HEK293 (cell line): ENCODE measurements at regions not wholly inside any gene's neighbourhood (a gene's known extent, or its start where the extent isn't known, plus 50 kb on each side); places are given as distances from the start of the nearest gene placed in this dataset.

Source experiments
- CTCF ChIA-PET: fragments of 350-600 bp; formaldehyde crosslinking; extraction: SDS; loops from one replicate; lab custom pipeline; 2021; ENCODE audit warnings: antibody characterized with exemption; lab: Yijun Ruan, JAX
- POLR2A ChIA-PET: fragments of 300-600 bp; formaldehyde crosslinking; extraction: SDS; loops from one replicate; lab custom pipeline; 2020; ENCODE audit warnings: antibody characterized with exemption, inconsistent platforms; lab: Yijun Ruan, JAX
- H3K27ac ChIP-seq: fragments of 200-500 bp; sonication (Bioruptor generic); 2 replicates; pipeline ENCODE4 v1.5.1; 2014; ENCODE audit warnings: low read depth, low read length, control low read depth, inconsistent platforms; ENCODE audit errors: extremely low read depth
- H3K36me3 ChIP-seq, 2 experiments: fragments of 200-500 bp in 1 of 2; sonication (Bioruptor generic) in 1 of 2; 1 replicate in 1 of 2; 2 replicates in 1 of 2; pipeline ENCODE4 v1.5.1; 2014 to 2017; ENCODE audit warnings: inconsistent platforms in 2 of 2, low read length in 2 of 2; ENCODE audit not compliant: control insufficient read depth in 2 of 2, insufficient read depth in 1 of 2
- H3K4me1 ChIP-seq: fragments of 200-500 bp; sonication (Bioruptor generic); 2 replicates; pipeline ENCODE4 v1.5.1; 2014; ENCODE audit warnings: mild to moderate bottlenecking, low read length, inconsistent platforms; ENCODE audit not compliant: control insufficient read depth, insufficient read depth
- H3K4me3 ChIP-seq: 2 replicates; pipeline ENCODE4 v1.5.1; 2011; ENCODE audit warnings: low read depth, mild to moderate bottlenecking, control low read depth, low read length, moderate library complexity
- H3K9me3 ChIP-seq: fragments of 200-500 bp; sonication (Bioruptor generic); 2 replicates; pipeline ENCODE4 v1.5.1; 2014; ENCODE audit warnings: low read depth, low read length, inconsistent platforms; ENCODE audit not compliant: control insufficient read depth, insufficient read depth
- BCL11B ChIP-seq: fragments of 450-650 bp; formaldehyde crosslinking; IDR thresholded peaks from 2 replicates; pipeline ENCODE4 v1.5.1; 2016; ENCODE audit warnings: low read depth, missing biosample characterization, missing genetic modification characterization
- GLI4 ChIP-seq: fragments of 450-650 bp; formaldehyde crosslinking; IDR thresholded peaks from 2 replicates; pipeline ENCODE4 v1.5.1; 2016; ENCODE audit warnings: missing biosample characterization, missing genetic modification characterization
- GLIS1 ChIP-seq: fragments of 450-650 bp; formaldehyde crosslinking; IDR thresholded peaks from 2 replicates; pipeline ENCODE4 v1.5.1; 2016; ENCODE audit warnings: missing biosample characterization, missing genetic modification characterization
- HOXC10 ChIP-seq: sonication (generic); formaldehyde crosslinking; IDR thresholded peaks from 2 replicates; pipeline ENCODE4 v1.8.1; 2023; ENCODE audit warnings: mild to moderate bottlenecking, missing genetic modification reagents
- HOXD13 ChIP-seq: sonication (generic); formaldehyde crosslinking; IDR thresholded peaks from 2 replicates; pipeline ENCODE4 v1.8.0; 2022; ENCODE audit warnings: missing genetic modification reagents, borderline replicate concordance
- KLF9 ChIP-seq: fragments of 450-650 bp; formaldehyde crosslinking; IDR thresholded peaks from 2 replicates; pipeline ENCODE4 v1.5.1; 2016; ENCODE audit warnings: missing biosample characterization, missing genetic modification characterization, low read depth
- MYNN ChIP-seq: fragments of 450-650 bp; formaldehyde crosslinking; IDR thresholded peaks from 2 replicates; pipeline ENCODE4 v1.5.1; 2016; ENCODE audit warnings: missing biosample characterization, missing genetic modification characterization, borderline replicate concordance
- SALL2 ChIP-seq: fragments of 450-650 bp; formaldehyde crosslinking; IDR thresholded peaks from 2 replicates; pipeline ENCODE4 v1.5.0; 2017; ENCODE audit warnings: missing biosample characterization, mild to moderate bottlenecking, missing genetic modification characterization, borderline replicate concordance
- SETDB1 ChIP-seq: IDR thresholded peaks from one replicate; pipeline ENCODE4 v1.6.1; 2017; ENCODE audit warnings: mild to moderate bottlenecking, low read length, moderate library complexity, mixed read lengths; ENCODE audit not compliant: insufficient read length
- SP2 ChIP-seq: fragments of 450-650 bp; formaldehyde crosslinking; IDR thresholded peaks from 2 replicates; pipeline ENCODE4 v1.5.1; 2016; ENCODE audit warnings: missing biosample characterization, missing genetic modification characterization
- TCF7L2 ChIP-seq: IDR thresholded peaks from 2 replicates; pipeline ENCODE4 v1.6.1; 2011; ENCODE audit warnings: low read depth, mild to moderate bottlenecking, inconsistent platforms, low read length, moderate library complexity, borderline replicate concordance
- ZIC2 ChIP-seq: fragments of 450-650 bp; formaldehyde crosslinking; IDR thresholded peaks from 2 replicates; pipeline ENCODE4 v1.5.1; 2016; ENCODE audit warnings: missing biosample characterization, missing genetic modification characterization
- ZNF114 ChIP-seq: fragments of 450-650 bp; formaldehyde crosslinking; IDR thresholded peaks from 2 replicates; pipeline ENCODE4 v1.5.0; 2017; ENCODE audit warnings: missing biosample characterization, missing genetic modification characterization
- ZNF121 ChIP-seq: fragments of 450-650 bp; formaldehyde crosslinking; IDR thresholded peaks from 2 replicates; pipeline ENCODE4 v1.5.1; 2016; ENCODE audit warnings: missing biosample characterization, missing genetic modification characterization
- ZNF138 ChIP-seq: fragments of 450-650 bp; formaldehyde crosslinking; IDR thresholded peaks from 2 replicates; pipeline ENCODE4 v1.5.1; 2016; ENCODE audit warnings: missing biosample characterization, missing genetic modification characterization, borderline replicate concordance
- ZNF140 ChIP-seq: fragments of 450-650 bp; formaldehyde crosslinking; IDR thresholded peaks from 2 replicates; pipeline ENCODE4 v1.5.1; 2016; ENCODE audit warnings: missing biosample characterization, missing genetic modification characterization
- ZNF341 ChIP-seq: fragments of 450-650 bp; formaldehyde crosslinking; IDR thresholded peaks from 2 replicates; pipeline ENCODE4; 2016; ENCODE audit warnings: low read depth, missing biosample characterization, missing genetic modification characterization
- ZNF426 ChIP-seq: fragments of 450-650 bp; formaldehyde crosslinking; IDR thresholded peaks from 2 replicates; pipeline ENCODE4 v1.5.1; 2017; ENCODE audit warnings: missing biosample characterization, missing genetic modification characterization, mild to moderate bottlenecking, inconsistent platforms, moderate library complexity
- ZNF488 ChIP-seq: fragments of 450-650 bp; formaldehyde crosslinking; IDR thresholded peaks from 2 replicates; pipeline ENCODE4 v1.5.1; 2016; ENCODE audit warnings: missing biosample characterization, missing genetic modification characterization
- ZNF530 ChIP-seq: fragments of 450-650 bp; formaldehyde crosslinking; IDR thresholded peaks from 2 replicates; pipeline ENCODE4 v1.5.1; 2016; ENCODE audit warnings: low read depth, missing biosample characterization, missing genetic modification characterization
- ZNF549 ChIP-seq: fragments of 450-650 bp; IDR thresholded peaks from 2 replicates; pipeline ENCODE4 v1.5.1; 2018; ENCODE audit warnings: missing biosample characterization, missing genetic modification characterization, mild to moderate bottlenecking, inconsistent platforms, moderate library complexity
- ZNF600 ChIP-seq: fragments of 450-650 bp; formaldehyde crosslinking; IDR thresholded peaks from 2 replicates; pipeline ENCODE4 v1.5.1; 2016; ENCODE audit warnings: missing biosample characterization, missing genetic modification characterization
- ZNF785 ChIP-seq: fragments of 450-650 bp; formaldehyde crosslinking; IDR thresholded peaks from 2 replicates; pipeline ENCODE4 v1.5.1; 2016; ENCODE audit warnings: missing biosample characterization, missing genetic modification characterization
- ZSCAN16 ChIP-seq: fragments of 450-650 bp; formaldehyde crosslinking; IDR thresholded peaks from 2 replicates; pipeline ENCODE4 v1.5.1; 2016; ENCODE audit warnings: missing biosample characterization, missing genetic modification characterization
- ZSCAN23 ChIP-seq: fragments of 450-650 bp; formaldehyde crosslinking; IDR thresholded peaks from 2 replicates; pipeline ENCODE4 v1.5.1; 2016; ENCODE audit warnings: missing biosample characterization, missing genetic modification characterization
- TF ChIP-seq, protein P1 (sequence below): sonication (generic); formaldehyde crosslinking; IDR thresholded peaks from 2 replicates; pipeline ENCODE4 v1.8.1; 2022; ENCODE audit warnings: mild to moderate bottlenecking, moderate library complexity, missing genetic modification reagents
- TF ChIP-seq, protein P2 (sequence below): fragments of 450-650 bp; formaldehyde crosslinking; IDR thresholded peaks from 2 replicates; pipeline ENCODE4 v1.5.1; 2016; ENCODE audit warnings: missing biosample characterization, missing genetic modification characterization, low read depth
- TF ChIP-seq, protein P3 (sequence below): fragments of 450-650 bp; formaldehyde crosslinking; IDR thresholded peaks from 2 replicates; pipeline ENCODE4 v1.5.1; 2017; ENCODE audit warnings: missing biosample characterization, missing genetic modification characterization

GRCh38 chr21:28590676-28591075 is 402.0 kb downstream of the LTN1 start:
- no peaks in the 10 kb centered on the region for H3K36me3 ChIP-seq
- no peaks in the 10 kb centered on the region for H3K4me1 ChIP-seq
- ChIA-PET CTCF (no interaction called here), POLR2A (no interaction called here)
- no peak overlapping the region for H3K4me3 ChIP-seq
- no peaks in the 10 kb centered on the region; the same call in 1 of the 2 replicates for H3K9me3 ChIP-seq
- no peak overlapping the region for H3K27ac ChIP-seq
- TF ChIP-seq ZNF140 (tag by site-specific recombination) (no peak), SALL2 (tag by site-specific recombination) (no peak), ZNF426 (tag by site-specific recombination) (no peak), ZSCAN23 (tag by site-specific recombination) (no peak), GLIS1 (tag by site-specific recombination) (no peak), ZNF121 (tag by site-specific recombination) (no peak), ZSCAN16 (tag by site-specific recombination) (no peak), SETDB1 (no peak)

DNA sequence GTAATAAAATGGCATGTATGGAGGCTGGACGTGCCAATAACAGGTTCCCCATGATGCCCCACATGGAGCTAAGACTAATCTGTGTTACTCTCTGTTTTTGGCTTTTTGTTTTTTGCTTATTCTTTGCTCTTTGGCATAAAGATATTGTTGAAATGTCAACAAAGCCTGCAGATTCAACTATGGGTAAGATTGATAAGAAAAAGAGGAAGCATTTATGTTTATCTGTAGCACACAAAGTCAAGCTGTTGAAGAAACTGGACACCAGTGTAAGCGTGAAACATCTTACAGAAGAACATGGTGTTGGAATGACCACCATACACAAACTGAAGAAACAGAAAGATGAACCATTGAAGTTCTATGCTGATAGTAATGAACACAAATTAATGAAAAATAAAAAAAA is 402.7 kb downstream of the LTN1 start:
- H3K4me1 ChIP-seq, result no peaks in the 10 kb centered on the region
- no peaks in the 10 kb centered on the region for H3K36me3 ChIP-seq
- CTCF ChIA-PET, result interaction anchor here (0.6 kb wide), 1 partner anchor 37 kb away, joined by 4 read pairs; no protein-coding TSS in a partner anchor
- TF ChIP-seq ZNF140 (tag by site-specific recombination) (no peak), HOXC10 (CRISPR knock-in tag) (no peak), ZNF785 (no peak)
- H3K9me3 ChIP-seq, result no peaks in the 10 kb centered on the region; the same call in 1 of the 2 replicates
- H3K4me3 ChIP-seq, result no peak overlapping the region
- POLR2A ChIA-PET, result no interaction called here
- no peak overlapping the region for H3K27ac ChIP-seq

GRCh38 chr21:28588997-28589396 is 403.7 kb downstream of the LTN1 start:
- CTCF ChIA-PET, result interaction anchor here (1.2 kb wide), 1 partner anchor 156 kb away, joined by 3 read pairs; no protein-coding TSS in a partner anchor
- no peaks in the 10 kb centered on the region for H3K36me3 ChIP-seq
- H3K27ac ChIP-seq, result no peak overlapping the region
- POLR2A ChIA-PET, result no interaction called here
- H3K4me1 ChIP-seq, result no peaks in the 10 kb centered on the region
- TF ChIP-seq ZNF600 (tag by site-specific recombination), result no peak
- TF ChIP-seq ZNF341, result no peak
- no peak for TF ChIP-seq ZNF426 (tag by site-specific recombination)
- TF ChIP-seq ZNF140 (tag by site-specific recombination), result no peak
- TF ChIP-seq HOXD13 (CRISPR knock-in tag), result no peak
- TF ChIP-seq, protein P1, sequence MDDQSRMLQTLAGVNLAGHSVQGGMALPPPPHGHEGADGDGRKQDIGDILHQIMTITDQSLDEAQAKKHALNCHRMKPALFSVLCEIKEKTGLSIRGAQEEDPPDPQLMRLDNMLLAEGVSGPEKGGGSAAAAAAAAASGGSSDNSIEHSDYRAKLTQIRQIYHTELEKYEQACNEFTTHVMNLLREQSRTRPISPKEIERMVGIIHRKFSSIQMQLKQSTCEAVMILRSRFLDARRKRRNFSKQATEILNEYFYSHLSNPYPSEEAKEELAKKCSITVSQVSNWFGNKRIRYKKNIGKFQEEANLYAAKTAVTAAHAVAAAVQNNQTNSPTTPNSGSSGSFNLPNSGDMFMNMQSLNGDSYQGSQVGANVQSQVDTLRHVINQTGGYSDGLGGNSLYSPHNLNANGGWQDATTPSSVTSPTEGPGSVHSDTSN (CRISPR knock-in tag), result no peak
- TF ChIP-seq SP2 (tag by site-specific recombination), result no peak
- TF ChIP-seq KLF9 (tag by site-specific recombination), result no peak
- TF ChIP-seq ZIC2 (tag by site-specific recombination), result no peak
- no peak for TF ChIP-seq GLI4 (tag by site-specific recombination)
- no peak for TF ChIP-seq TCF7L2
- TF ChIP-seq BCL11B, result no peak
- TF ChIP-seq ZNF488 (tag by site-specific recombination), result no peak
- TF ChIP-seq ZNF138 (tag by site-specific recombination), result no peak
- no peak for TF ChIP-seq ZNF530
- TF ChIP-seq, protein P2, sequence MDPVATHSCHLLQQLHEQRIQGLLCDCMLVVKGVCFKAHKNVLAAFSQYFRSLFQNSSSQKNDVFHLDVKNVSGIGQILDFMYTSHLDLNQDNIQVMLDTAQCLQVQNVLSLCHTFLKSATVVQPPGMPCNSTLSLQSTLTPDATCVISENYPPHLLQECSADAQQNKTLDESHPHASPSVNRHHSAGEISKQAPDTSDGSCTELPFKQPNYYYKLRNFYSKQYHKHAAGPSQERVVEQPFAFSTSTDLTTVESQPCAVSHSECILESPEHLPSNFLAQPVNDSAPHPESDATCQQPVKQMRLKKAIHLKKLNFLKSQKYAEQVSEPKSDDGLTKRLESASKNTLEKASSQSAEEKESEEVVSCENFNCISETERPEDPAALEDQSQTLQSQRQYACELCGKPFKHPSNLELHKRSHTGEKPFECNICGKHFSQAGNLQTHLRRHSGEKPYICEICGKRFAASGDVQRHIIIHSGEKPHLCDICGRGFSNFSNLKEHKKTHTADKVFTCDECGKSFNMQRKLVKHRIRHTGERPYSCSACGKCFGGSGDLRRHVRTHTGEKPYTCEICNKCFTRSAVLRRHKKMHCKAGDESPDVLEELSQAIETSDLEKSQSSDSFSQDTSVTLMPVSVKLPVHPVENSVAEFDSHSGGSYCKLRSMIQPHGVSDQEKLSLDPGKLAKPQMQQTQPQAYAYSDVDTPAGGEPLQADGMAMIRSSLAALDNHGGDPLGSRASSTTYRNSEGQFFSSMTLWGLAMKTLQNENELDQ (tag by site-specific recombination), result no peak
- no peak for TF ChIP-seq ZNF114 (tag by site-specific recombination)
- no peak for TF ChIP-seq ZNF549 (tag by site-specific recombination)
- TF ChIP-seq, protein P3, sequence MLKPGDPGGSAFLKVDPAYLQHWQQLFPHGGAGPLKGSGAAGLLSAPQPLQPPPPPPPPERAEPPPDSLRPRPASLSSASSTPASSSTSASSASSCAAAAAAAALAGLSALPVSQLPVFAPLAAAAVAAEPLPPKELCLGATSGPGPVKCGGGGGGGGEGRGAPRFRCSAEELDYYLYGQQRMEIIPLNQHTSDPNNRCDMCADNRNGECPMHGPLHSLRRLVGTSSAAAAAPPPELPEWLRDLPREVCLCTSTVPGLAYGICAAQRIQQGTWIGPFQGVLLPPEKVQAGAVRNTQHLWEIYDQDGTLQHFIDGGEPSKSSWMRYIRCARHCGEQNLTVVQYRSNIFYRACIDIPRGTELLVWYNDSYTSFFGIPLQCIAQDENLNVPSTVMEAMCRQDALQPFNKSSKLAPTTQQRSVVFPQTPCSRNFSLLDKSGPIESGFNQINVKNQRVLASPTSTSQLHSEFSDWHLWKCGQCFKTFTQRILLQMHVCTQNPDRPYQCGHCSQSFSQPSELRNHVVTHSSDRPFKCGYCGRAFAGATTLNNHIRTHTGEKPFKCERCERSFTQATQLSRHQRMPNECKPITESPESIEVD (tag by site-specific recombination), result no peak
- TF ChIP-seq MYNN, result no peak
- no peaks in the 10 kb centered on the region; the same call in 1 of the 2 replicates for H3K9me3 ChIP-seq
- no peak overlapping the region for H3K4me3 ChIP-seq
